ENCODE measurements at regions not wholly inside any gene's neighbourhood (a gene's known extent, or its start where the extent isn't known, plus 50 kb on each side); places are given as distances from the start of the nearest gene placed in this dataset.

- Histone ChIP-seq H3K36me3 (no peaks in the 10 kb centered on the region), H3K4me3 (no peak overlapping the region), H3K27me3 (no peaks in the 10 kb centered on the region), H3K9me3 (peaks cover 0 to 6% (median 0%) of the 10 kb centered on the region in 4 donors), H3K27ac (no peak overlapping the region), H3K4me1 (no peaks in the 10 kb centered on the region)
- DNase-seq (no peak), ATAC-seq (ENCODE audit: low FRiP score in 2 of 2) (no peak)
- TF ChIP-seq POLR2AphosphoS5 (IDR thresholded peaks at IDR 0.05), result no peak
- 76 to 78% methylated on average over 6 of the region's 6 CpGs for WGBS, 2 donors
Measured at GRCh38 chr4:152009031-152009670, 248.3 kb upstream of the GATB start.

DNA sequence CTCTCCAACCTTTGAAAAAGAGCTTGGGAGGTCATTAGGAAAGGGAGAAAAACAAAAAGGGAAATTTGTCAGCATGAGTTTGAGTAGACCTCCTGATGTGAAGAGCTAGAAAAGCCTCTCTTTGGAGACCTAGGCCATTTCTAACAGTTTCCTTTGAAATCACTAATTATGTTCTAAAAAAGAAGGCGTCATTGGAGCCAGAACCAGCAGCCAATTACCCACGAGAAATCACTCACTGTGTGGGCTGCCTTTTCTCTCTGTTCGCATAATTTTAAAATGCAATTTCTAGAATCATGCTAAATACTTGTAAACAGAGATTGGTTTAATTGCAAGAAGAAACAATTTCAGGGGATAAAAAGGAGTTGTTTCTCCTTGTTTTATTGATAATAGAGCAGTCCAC, 246.3 kb upstream of the GATB start:
- WGBS, 2 donors, result 85 to 90% methylated on average over 3 of the region's 3 CpGs
- ATAC-seq (ENCODE audit: low FRiP score in 2 of 2), result no peak
- H3K9me3 ChIP-seq, result no peaks in the 10 kb centered on the region

GRCh38 chr4:152004801-152005200, 244.0 kb upstream of the GATB start:
- H3K36me3 ChIP-seq, result no peaks in the 10 kb centered on the region
- no peaks in the 10 kb centered on the region for H3K27me3 ChIP-seq
- H3K4me1 ChIP-seq, result no peaks in the 10 kb centered on the region
- ATAC-seq (ENCODE audit: low FRiP score in 2 of 2), result no peak
- H3K4me3 ChIP-seq, result no peak overlapping the region
- TF ChIP-seq POLR2A (IDR thresholded peaks at IDR 0.05), result no peak
- no peak for TF ChIP-seq EP300 (IDR thresholded peaks at IDR 0.05)
- no peak for TF ChIP-seq CTCF (IDR thresholded peaks at IDR 0.05)
- no peak for TF ChIP-seq POLR2AphosphoS5 (IDR thresholded peaks at IDR 0.05)
- 66 to 73% methylated on average over 7 of the region's 7 CpGs for WGBS, 2 donors
- no peaks in the 10 kb centered on the region for H3K9me3 ChIP-seq
- no peak for DNase-seq
- H3K27ac ChIP-seq, result no peak overlapping the region

More for the DNA sequence above, 246.3 kb upstream of the GATB start:
- no peaks in the 10 kb centered on the region for H3K36me3 ChIP-seq
- H3K27ac ChIP-seq, result no peak overlapping the region
- H3K4me1 ChIP-seq, result no peaks in the 10 kb centered on the region
- TF ChIP-seq CTCF (IDR thresholded peaks at IDR 0.05) (no peak), EP300 (IDR thresholded peaks at IDR 0.05) (no peak), POLR2A (IDR thresholded peaks at IDR 0.05) (no peak), POLR2AphosphoS5 (IDR thresholded peaks at IDR 0.05) (no peak)
- no peaks in the 10 kb centered on the region for H3K27me3 ChIP-seq
- no peak overlapping the region for H3K4me3 ChIP-seq
- DNase-seq, result no peak

DNA sequence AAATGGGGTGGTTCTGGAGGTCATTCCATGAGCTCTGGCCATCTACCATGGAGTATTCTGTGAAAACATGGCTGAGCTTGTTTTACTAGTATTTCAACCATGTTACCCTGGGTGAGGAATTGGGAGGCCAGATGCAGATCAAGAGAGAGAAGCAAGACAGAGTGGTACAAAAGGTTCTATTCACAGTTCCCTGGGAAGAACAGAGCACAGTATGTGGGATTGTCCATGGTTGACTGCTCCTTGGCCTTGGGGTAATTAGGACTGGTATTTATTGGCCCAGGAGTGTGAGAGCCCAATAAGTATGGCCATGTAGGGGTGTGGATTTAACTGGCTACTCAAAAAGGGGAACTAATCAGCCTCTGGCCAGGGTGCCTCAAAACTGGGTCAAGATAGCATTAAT, 239.7 kb upstream of the GATB start:
- H3K4me3 ChIP-seq, result no peak overlapping the region
- no peaks in the 10 kb centered on the region for H3K9me3 ChIP-seq
- H3K27ac ChIP-seq, result no peak overlapping the region
- H3K27me3 ChIP-seq, result no peaks in the 10 kb centered on the region
- no peaks in the 10 kb centered on the region for H3K36me3 ChIP-seq
- DNase-seq (no peak), ATAC-seq (ENCODE audit: low FRiP score in 2 of 2) (no peak)
- no peak for TF ChIP-seq POLR2A (IDR thresholded peaks at IDR 0.05)
- TF ChIP-seq POLR2AphosphoS5 (IDR thresholded peaks at IDR 0.05), result no peak
- no peak for TF ChIP-seq CTCF (IDR thresholded peaks at IDR 0.05)
- no peak for TF ChIP-seq EP300 (IDR thresholded peaks at IDR 0.05)
- no peaks in the 10 kb centered on the region for H3K4me1 ChIP-seq

GRCh38 chr4:151998723-151999122, 237.9 kb upstream of the GATB start:
- ATAC-seq (ENCODE audit: low FRiP score in 2 of 2) (no peak), DNase-seq (no peak)
- H3K27me3 ChIP-seq, result no peaks in the 10 kb centered on the region
- H3K4me1 ChIP-seq, result no peaks in the 10 kb centered on the region
- no peaks in the 10 kb centered on the region for H3K36me3 ChIP-seq
- H3K27ac ChIP-seq, result no peak overlapping the region
- TF ChIP-seq EP300 (IDR thresholded peaks at IDR 0.05), result no peak
- TF ChIP-seq POLR2AphosphoS5 (IDR thresholded peaks at IDR 0.05), result no peak
- TF ChIP-seq CTCF (IDR thresholded peaks at IDR 0.05), result no peak
- TF ChIP-seq POLR2A (IDR thresholded peaks at IDR 0.05), result no peak
- H3K9me3 ChIP-seq, result no peaks in the 10 kb centered on the region
- H3K4me3 ChIP-seq, result no peak overlapping the region
- 68 to 85% methylated on average over 9 of the region's 9 CpGs for WGBS, 2 donors

Data from upper lobe of left lung (tissue), 6 donors.